ENCODE measurements at regions not wholly inside any gene's neighbourhood (a gene's known extent, or its start where the extent isn't known, plus 50 kb on each side); places are given as distances from the start of the nearest gene placed in this dataset.

DNA sequence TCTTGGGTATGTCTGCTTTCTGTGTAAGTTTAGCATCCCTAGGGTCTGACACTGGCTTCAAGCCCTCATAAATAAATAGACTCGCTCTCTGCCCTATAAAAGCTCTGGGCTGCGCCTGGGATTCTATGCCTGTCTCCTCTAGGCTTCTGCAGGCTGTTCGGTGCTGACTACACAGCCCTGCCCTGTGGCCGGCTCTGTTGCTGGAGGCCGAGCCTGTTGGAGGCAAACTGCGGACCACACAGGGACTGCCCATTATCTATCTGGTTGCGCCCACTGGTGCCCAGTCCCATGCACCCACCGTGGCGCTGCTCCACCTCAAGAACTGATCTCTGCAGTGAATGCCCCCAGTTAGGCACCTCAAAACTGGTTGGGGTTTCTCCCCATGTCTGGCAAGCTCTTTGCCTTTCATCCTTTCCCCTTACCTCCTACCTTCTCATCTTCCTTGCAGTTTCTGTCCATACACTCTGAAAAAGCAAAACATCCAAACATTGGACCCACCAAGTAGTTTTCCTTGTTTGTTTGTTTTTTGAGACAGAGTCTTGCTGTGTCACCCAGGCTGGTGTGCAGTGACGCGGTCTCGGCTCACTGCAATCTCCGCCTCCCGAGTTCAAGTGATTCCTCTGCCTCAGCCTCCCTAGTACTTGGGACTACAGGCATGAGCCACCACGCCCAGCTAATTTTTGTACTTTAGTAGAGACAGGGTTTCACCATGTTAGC, 207.2 kb downstream of the ERCC6L2 start (continued):
- TF ChIP-seq CEBPB (IDR thresholded peaks at IDR 0.05; ENCODE audit: low read depth, low read length) (no peak), HDAC2 (IDR thresholded peaks at IDR 0.05; ENCODE audit: borderline replicate concordance in 1 of 2, low read depth in 2 of 2, low read length in 2 of 2) (no peak)
